ENCODE measurements at regions not wholly inside any gene's neighbourhood (a gene's known extent, or its start where the extent isn't known, plus 50 kb on each side); places are given as distances from the start of the nearest gene placed in this dataset.

DNA sequence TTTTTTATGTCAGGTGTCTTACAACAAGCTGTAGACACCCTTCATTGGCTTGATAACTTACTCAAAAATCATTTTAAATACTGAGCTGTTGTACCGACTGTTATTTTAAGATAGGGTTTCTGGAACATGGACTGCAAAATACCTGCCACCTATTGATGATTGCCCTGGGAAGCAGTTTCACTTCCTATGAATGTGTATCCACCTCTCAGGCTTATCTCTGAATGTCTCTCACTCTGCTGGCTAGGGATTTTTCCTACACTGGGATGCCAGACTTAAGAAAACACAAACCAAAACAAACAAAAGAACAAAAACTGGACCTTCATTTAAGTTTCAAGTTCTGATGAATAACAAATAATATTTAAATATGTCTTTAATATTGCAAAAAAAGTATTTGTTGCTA is 663.7 kb downstream of the EFNB2 start:
- TF ChIP-seq POLR2A (IDR thresholded peaks at IDR 0.05; ENCODE audit: low read depth, low read length) (no peak), POLR2AphosphoS5 (IDR thresholded peaks at IDR 0.05; ENCODE audit: low read depth, low read length) (no peak), TAF1 (IDR thresholded peaks at IDR 0.05; ENCODE audit: borderline replicate concordance, low read depth, low read length) (no peak)

All from GM12892 (cell line).